Neural progenitor cell (in vitro differentiated cells): ENCODE measurements at regions not wholly inside any gene's neighbourhood (a gene's known extent, or its start where the extent isn't known, plus 50 kb on each side); places are given as distances from the start of the nearest gene placed in this dataset.

Experiments
- CTCF ChIP-seq: fragments of 200-600 bp; sonication (generic); IDR thresholded peaks from 2 replicates; pipeline ENCODE4 v1.5.1; 2017; ENCODE audit warnings: antibody characterized with exemption, mild to moderate bottlenecking
- EZH2 ChIP-seq: fragments of 200-600 bp; sonication (generic); IDR thresholded peaks from 2 replicates; pipeline ENCODE4 v1.6.1; 2017; ENCODE audit warnings: antibody characterized with exemption, mild to moderate bottlenecking, moderate library complexity

GRCh38 chr9:107214381-107214780 is 68.7 kb upstream of the RAD23B start:
- TF ChIP-seq CTCF (no peak), EZH2 (no peak)
